ENCODE measurements at regions not wholly inside any gene's neighbourhood (a gene's known extent, or its start where the extent isn't known, plus 50 kb on each side); places are given as distances from the start of the nearest gene placed in this dataset.

DNA sequence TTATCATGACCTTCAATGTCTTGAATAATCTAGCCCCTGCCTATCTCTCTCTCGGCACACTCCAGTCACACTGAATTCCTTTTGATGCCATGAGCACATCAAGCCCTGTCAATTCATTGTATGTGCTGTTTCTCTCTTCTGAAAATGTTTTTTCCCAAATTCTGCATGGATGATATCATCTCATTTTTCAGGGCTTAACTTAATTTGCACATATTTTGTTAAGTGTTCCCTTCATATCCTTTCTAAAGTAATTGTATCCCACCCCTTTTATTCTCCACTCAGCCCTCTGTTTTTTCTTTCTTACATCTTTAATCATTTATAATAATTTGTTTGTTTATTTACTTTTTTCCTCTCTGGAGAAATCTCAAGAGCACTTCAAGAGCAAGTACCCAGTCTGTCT, 149.9 kb downstream of the ZNF326 start:
- FAIRE-seq: no peak
- TF ChIP-seq, protein P1, sequence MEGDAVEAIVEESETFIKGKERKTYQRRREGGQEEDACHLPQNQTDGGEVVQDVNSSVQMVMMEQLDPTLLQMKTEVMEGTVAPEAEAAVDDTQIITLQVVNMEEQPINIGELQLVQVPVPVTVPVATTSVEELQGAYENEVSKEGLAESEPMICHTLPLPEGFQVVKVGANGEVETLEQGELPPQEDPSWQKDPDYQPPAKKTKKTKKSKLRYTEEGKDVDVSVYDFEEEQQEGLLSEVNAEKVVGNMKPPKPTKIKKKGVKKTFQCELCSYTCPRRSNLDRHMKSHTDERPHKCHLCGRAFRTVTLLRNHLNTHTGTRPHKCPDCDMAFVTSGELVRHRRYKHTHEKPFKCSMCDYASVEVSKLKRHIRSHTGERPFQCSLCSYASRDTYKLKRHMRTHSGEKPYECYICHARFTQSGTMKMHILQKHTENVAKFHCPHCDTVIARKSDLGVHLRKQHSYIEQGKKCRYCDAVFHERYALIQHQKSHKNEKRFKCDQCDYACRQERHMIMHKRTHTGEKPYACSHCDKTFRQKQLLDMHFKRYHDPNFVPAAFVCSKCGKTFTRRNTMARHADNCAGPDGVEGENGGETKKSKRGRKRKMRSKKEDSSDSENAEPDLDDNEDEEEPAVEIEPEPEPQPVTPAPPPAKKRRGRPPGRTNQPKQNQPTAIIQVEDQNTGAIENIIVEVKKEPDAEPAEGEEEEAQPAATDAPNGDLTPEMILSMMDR (IDR thresholded peaks at IDR 0.05; ENCODE audit: insufficient read depth, missing control alignments): no peak
- DNase-seq (ENCODE audit: insufficient read length, low spot score): no peak

DNA sequence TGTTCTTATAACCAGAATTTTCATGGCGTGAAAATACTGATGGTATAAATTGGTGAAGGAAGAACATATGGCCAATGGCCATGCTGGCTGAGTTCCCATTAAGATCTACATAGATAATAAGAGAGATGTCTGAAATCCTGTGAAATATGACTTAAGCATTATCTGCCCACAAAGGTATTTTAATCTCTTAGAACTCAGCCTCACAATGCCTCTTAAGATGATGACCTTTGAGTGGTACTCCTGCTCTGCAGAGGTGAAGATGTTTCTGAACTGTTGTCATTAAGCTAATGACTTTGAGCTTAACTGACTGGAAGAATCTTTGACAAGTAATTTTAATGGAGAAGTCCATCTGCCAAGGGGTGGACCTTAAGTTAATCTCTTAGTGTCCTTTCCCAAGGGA, 148.7 kb downstream of the ZNF326 start:
- FAIRE-seq (peak; percentile 98), DNase-seq (ENCODE audit: insufficient read length, low spot score) (no peak)
- TF ChIP-seq, protein P1 (IDR thresholded peaks at IDR 0.05; ENCODE audit: insufficient read depth, missing control alignments): no peak

DNA sequence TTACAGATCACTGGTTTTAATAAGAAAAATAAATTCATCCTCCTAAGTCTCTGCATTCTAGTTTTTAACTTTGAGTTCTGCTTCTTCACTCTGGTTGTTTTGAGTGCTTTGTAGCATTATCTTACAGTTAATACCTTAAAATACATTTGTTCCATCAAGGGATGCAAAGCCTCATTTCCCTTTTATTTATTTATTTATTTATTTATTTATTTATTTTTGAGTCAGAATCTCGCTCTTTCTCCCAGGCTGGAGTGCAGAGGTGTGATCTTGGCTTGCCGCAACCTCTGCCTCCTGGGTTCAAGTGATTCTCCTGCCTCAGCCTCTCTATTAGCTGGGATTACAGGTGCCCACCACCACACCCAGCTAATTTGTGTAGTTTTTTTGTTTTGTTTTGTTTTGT, 147.8 kb downstream of the ZNF326 start:
- TF ChIP-seq, protein P1 (IDR thresholded peaks at IDR 0.05; ENCODE audit: insufficient read depth, missing control alignments): no peak
- DNase-seq (ENCODE audit: insufficient read length, low spot score) (no peak), FAIRE-seq (no peak)

DNA sequence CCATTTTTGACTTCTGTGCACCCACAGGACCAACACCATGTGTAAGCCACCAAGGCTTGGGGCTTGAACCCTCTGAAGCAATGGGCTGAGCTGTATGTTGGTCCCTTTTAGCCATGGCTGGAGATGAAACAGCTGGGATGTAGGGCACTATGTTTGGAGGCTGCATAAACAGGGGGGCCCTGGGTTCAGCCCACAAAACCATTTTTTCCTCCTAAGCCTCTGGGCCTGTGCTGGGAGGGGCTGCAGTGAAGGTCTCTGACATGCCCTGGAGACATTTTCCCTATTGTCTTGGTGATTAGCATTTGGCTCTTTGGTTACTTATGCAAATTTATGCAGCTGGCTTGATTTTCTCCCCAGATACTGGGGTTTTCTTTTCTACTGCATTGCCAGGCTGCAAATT, 144.9 kb downstream of the ZNF326 start:
- DNase-seq (ENCODE audit: insufficient read length, low spot score) (no peak), FAIRE-seq (no peak)
- TF ChIP-seq, protein P1 (IDR thresholded peaks at IDR 0.05; ENCODE audit: insufficient read depth, missing control alignments): no peak

DNA sequence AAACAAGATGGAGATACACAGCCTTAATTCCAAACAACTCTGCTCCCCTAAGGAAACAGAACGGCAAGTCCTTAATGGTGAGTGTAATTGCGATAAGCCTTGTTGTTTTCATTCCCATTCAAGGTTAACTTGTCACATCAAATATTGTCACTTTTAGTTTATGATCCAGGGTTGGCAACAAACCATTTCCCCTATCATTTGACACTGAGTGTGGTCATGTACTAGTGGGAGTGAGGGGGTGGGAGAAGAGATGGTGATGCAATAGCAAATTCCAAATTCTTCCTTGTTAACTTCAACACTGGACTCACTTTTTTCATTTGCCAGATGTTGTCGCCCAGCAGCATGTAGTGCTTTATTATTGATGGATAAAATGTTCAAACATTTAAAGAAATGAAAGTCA, 140.4 kb downstream of the ZNF326 start:
- FAIRE-seq (peak; percentile 16), DNase-seq (ENCODE audit: insufficient read length, low spot score) (no peak)
- TF ChIP-seq, protein P1 (IDR thresholded peaks at IDR 0.05; ENCODE audit: insufficient read depth, missing control alignments): no peak

DNA sequence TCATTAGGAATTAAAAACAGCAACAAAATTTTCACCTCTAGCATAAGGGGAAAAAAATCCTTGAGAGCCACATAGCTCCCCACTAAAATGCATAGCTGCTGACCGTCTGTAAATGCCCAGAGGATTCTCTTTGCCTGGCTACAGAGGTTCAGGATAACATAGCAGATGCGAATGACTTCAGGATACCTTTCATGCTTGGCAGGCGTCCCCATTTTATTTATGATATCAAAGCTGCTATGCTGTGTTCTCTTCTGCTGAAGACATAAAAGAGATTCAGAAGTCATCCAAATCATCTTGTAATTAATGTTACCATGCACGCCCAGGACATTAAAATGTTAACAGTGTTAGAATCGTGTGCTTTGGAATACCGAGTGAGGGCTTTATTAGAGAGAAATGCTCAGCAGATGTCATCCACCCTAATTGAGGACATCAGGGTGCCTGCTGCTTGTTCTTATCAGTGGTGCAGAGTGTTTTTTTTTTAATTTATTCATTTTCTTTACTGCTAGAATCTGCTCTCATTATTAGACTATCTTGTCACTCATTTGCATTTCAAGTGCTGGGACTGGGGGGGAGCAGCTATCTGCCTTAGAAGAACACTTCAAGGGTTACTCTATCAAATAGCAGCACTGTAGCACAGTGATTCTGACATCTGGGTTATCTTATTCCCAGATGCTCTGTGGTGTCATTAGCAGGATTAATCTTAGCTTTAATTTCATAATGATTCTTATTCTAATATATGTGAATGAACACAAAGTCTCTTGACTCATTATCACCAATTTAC, 139.5 kb downstream of the ZNF326 start:
- FAIRE-seq: no peak
- TF ChIP-seq, protein P1 (IDR thresholded peaks at IDR 0.05; ENCODE audit: insufficient read depth, missing control alignments): no peak
- DNase-seq (ENCODE audit: insufficient read length, low spot score): no peak

DNA sequence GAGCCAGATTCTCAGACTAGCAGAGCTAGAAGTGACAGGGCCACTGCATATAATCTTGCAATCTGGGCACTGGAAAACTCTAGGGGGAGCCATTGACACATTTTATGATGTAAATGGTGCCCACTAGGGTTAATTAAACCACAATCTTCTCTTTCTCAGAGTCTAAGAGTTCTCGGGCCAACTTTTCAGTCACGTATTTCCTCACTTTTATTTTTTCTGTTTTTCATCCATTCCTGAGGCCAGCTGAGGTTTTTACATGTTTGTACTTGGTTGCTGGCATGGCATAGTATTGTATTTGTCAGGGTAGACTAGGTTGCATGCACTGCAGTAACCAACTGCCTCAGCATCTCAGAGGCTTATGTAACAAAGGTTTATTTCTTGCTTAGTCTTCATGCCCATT, 138.2 kb downstream of the ZNF326 start:
- DNase-seq (ENCODE audit: insufficient read length, low spot score) (no peak), FAIRE-seq (no peak)
- TF ChIP-seq, protein P1 (IDR thresholded peaks at IDR 0.05; ENCODE audit: insufficient read depth, missing control alignments): peak; percentile 78
